GM21529 (cell line): ENCODE measurements at regions not wholly inside any gene's neighbourhood (a gene's known extent, or its start where the extent isn't known, plus 50 kb on each side); places are given as distances from the start of the nearest gene placed in this dataset.
"Not testable (repeated sequence)": the region's sequence is repeated elsewhere in the genome, so short reads cannot be mapped to it uniquely, and the experiment has no call there.

Experiments
- ATAC-seq: cut with Tn5 transposase; IDR thresholded peaks from one replicate; pipeline ENCODE4 v1.9.1; 2021; ENCODE audit not compliant: unreplicated experiment

GRCh38 chr11:22449441-22449840 lies 111.3 kb downstream of the SLC17A6 start:
- no peak for ATAC-seq

DNA sequence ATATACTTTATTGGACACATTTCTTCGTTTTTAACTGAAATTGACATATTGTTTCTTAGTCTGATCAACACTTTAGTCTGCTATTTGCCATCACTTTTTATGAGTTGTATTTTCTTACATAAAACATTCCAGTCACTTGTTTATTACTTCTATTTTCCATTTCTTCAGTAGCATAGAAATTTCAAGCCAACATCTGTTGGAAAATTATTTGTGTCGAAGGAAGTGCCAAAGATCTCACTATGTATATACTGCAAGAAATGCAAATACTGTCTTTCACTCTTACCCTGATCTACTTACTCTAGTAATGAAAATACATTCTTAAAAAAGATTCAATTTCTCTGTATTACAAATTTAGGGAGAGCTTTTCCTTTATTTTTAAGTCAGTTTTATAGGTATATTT lies 105.9 kb downstream of the SLC17A6 start:
- no peak for ATAC-seq

- no peak for ATAC-seq
Observed at GRCh38 chr11:22441831-22442230, 103.7 kb downstream of the SLC17A6 start.

DNA sequence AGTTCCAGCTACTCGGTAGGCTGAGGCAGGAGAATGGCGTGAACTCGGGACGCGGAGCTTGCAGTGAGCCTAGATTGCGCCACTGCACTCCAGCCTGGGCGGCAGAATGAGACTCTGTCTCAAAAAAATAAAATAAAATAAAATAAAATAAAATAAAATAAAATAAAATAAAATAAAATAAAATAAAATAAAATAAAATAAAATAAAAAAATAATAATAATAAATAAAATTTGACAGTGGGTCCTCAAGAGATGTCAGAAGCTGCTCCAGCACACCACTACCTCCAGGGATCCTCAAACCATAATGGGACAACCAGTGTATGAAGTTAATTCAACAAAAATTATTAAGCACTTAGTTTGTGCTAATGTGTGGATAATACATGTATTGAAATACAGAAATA lies 97.4 kb downstream of the SLC17A6 start:
- ATAC-seq = not testable (repeated sequence)

DNA sequence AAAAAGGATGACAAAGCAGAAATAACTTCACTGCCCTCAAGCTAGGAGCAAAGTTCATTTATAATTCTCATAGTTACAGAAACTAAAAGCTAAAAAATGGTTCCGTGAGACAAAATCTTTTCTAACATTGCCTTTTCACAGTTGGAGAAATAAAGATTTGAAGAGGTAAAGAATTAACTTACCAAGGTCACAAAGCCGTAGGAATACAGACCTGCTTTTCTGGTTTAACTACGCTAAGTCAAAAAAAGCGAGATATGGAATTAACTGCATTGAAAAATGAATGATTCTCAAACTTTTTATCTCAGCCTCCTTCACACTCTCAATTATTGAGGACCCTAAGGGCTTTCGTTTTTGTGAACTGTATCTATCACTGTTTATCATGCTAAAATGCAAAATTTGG lies 95.3 kb downstream of the SLC17A6 start:
- ATAC-seq = no peak

DNA sequence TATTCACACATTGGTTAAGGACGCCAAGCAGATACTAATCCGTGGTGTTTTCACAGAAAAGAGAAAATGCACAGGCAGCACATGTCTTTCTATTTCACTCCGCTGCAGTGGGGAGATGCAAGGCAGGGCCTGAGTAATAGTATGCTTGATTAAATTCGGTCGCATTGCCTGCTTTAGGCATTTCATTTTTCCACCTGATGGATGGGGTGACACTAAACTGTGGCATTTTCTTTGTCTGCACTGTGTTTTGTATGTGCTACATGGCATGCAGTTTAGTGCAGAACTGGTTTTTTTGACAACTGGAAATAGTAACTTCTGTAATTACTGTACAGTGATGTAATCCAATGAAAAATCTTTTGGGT lies 94.9 kb downstream of the SLC17A6 start:
- ATAC-seq = no peak

DNA sequence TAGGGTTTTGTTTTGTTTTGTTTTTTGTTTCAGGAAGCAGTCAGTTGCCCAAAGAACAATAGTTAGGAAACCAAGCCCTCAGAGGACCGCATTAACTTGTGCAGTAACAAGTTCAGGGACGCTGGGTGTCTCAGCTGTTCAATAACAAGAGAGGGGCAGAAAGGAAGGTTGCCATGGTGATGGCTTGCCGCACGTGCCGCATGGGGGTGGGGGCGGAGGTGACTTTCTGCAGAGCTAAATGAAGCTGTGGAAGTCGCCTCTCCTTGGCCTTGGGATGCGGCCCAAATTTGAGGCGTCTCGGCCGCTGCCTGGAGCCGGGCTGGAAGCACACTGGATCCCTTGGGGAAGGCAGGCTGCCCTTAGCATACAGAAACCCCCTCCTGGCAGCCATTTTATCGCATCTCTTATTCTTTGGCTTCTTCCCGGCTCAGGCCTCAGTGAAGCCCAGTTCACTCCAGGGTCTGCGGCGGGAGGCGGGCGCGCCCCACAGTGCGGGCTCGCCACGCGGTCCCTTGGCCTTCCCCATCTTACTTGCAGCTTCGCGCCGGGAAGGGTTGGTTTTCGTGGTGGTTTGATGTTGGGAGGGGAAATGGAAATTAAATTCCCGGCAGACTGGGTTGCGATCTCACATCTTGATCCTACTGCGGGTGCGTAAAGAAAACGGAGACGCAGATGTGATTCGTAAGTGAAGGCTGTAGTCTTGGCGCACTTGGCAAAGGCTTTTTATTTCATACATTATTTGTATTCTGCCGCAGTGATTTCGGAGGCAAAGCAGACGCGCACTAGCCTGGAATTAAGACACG lies 94.3 kb downstream of the SLC17A6 start:
- no peak for ATAC-seq

DNA sequence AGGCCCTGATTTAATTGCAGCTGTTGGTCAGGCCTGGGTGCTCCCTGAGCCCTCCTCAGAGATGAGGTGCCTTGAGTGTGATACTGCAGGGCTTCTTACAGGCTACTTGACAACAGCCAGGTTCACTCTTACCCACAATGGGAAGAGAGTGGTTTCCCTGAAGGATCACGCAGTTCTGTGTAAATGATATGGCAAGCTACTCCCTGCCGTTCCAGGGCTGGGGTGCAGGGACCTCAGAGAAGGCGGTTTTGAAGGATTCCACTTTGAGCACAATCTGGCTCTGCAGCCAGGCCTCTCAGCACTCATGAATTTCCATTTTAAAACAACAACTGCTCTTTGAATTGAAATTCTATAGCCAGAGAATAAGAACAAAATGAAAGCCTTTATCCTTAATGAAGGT lies 92.9 kb downstream of the SLC17A6 start:
- no peak for ATAC-seq

GRCh38 chr11:22430639-22431038 lies 92.5 kb downstream of the SLC17A6 start:
- ATAC-seq = no peak

DNA sequence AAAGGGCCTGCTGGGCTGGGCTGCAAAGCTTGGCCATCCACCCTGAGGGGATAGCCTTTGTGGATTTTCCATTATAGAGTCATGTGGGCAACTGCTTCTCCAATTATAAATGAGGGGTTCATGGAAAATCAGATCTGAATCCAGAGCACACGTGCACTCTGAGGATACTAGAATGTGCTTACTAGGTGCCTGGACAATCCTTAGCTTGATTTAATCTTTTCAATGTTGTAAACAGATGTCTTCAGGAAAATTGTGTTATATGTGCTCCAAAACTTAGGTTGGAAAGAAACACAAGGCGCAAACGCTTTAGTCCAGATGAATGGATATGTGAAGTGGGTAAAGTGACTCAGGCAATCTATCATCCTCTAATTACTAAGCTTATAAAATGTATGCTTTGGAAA lies 92.0 kb downstream of the SLC17A6 start:
- ATAC-seq = no peak
